B cell (primary cell): ENCODE measurements at regions not wholly inside any gene's neighbourhood (a gene's known extent, or its start where the extent isn't known, plus 50 kb on each side); places are given as distances from the start of the nearest gene placed in this dataset.

Experiments
- ATAC-seq: fragments of 200-7000 bp; cut with Tn5 transposase; one replicate; pipeline ENCODE4 v1.10.0; 2021; ENCODE audit warnings: low read depth, mild to moderate bottlenecking, moderate number of reproducible peaks, moderate library complexity
- CTCF ChIA-PET: fragments of 350-600 bp; sonication (Branson Sonifier 250); formaldehyde crosslinking; loops from one replicate; lab custom pipeline; 2021; ENCODE audit warnings: antibody characterized with exemption, inconsistent platforms; lab: Charles Lee
- POLR2A ChIA-PET: fragments of 350-600 bp; sonication (Branson Sonifier 250); formaldehyde crosslinking; loops from one replicate; lab custom pipeline; 2021; ENCODE audit warnings: antibody characterized with exemption; lab: Charles Lee
- DNase-seq: peaks from one replicate; pipeline ENCODE4 v3.0.0; 2013
- H2AFZ ChIP-seq: 2 replicates; pipeline ENCODE4 v1.6.1; 2012; ENCODE audit warnings: mild to moderate bottlenecking, low read depth, low read length; ENCODE audit not compliant: insufficient read depth, poor library complexity, severe bottlenecking
- H3K27ac ChIP-seq, 2 donors: 1 replicate in 1 of 2; 2 replicates in 1 of 2; pipeline ENCODE4 v1.5.1; 2012 to 2013; ENCODE audit warnings: low read length in 2 of 2, mild to moderate bottlenecking in 2 of 2, moderate library complexity in 1 of 2
- H3K27me3 ChIP-seq, 4 experiments: fragments of 200-600 bp in 1 of 4; sonication (generic) in 1 of 4; replicated peaks in 1 of 4; 1 replicate in 2 of 4; 2 replicates in 2 of 4; pipeline versions ENCODE4 v1.6.1 to v1.7.0; 2013 to 2016; ENCODE audit warnings: low read length in 3 of 4, mild to moderate bottlenecking in 2 of 4, mixed read lengths in 1 of 4, moderate library complexity in 1 of 4; ENCODE audit not compliant: insufficient read depth in 4 of 4, control insufficient read depth in 3 of 4; ENCODE audit errors: control extremely low read depth in 1 of 4
- H3K36me3 ChIP-seq, 2 experiments: replicated peaks in 1 of 2; 1 replicate in 1 of 2; 2 replicates in 1 of 2; pipeline versions ENCODE4 v1.6.1 to v1.7.1; 2013; ENCODE audit warnings: low read length in 1 of 2; ENCODE audit not compliant: insufficient read depth in 2 of 2, control insufficient read depth in 1 of 2; ENCODE audit errors: control extremely low read depth in 1 of 2, extremely low read depth in 1 of 2
- H3K4me1 ChIP-seq, 2 donors: fragments of 200-600 bp in 1 of 2; sonication (generic) in 1 of 2; 1 replicate in 1 of 2; 2 replicates in 1 of 2; pipeline versions ENCODE4 v1.5.1 to v1.6.1; 2013 to 2017; ENCODE audit warnings: low read length in 2 of 2; ENCODE audit not compliant: control insufficient read depth in 2 of 2, insufficient read depth in 2 of 2
- H3K4me2 ChIP-seq: replicated peaks from 2 replicates; pipeline ENCODE3; 2012; ENCODE audit warnings: mild to moderate bottlenecking, low read depth, low read length; ENCODE audit not compliant: poor library complexity, severe bottlenecking
- H3K4me3 ChIP-seq, 5 experiments: fragments of 200-600 bp in 1 of 5; sonication (generic) in 1 of 5; 1 replicate in 3 of 5; 2 replicates in 2 of 5; pipeline versions ENCODE4 v1.5.1 to v1.7.0; 2011 to 2016; ENCODE audit warnings: low read length in 4 of 5, mild to moderate bottlenecking in 4 of 5, low read depth in 2 of 5, control low read depth in 1 of 5, moderate library complexity in 1 of 5; ENCODE audit not compliant: insufficient read depth in 1 of 5; ENCODE audit errors: control extremely low read depth in 1 of 5, extremely low read depth in 1 of 5
- H3K79me2 ChIP-seq: fragments of 200-600 bp; sonication (generic); one replicate; pipeline ENCODE4 v1.6.0; 2016; ENCODE audit warnings: low read length; ENCODE audit not compliant: control insufficient read depth, insufficient read depth
- H3K9ac ChIP-seq: fragments of 200-600 bp; sonication (generic); 2 replicates; pipeline ENCODE4 v1.6.1; 2017; ENCODE audit warnings: mild to moderate bottlenecking, low read length, moderate library complexity
- H3K9me3 ChIP-seq, 3 donors: one replicate each; pipeline versions ENCODE4 v1.6.1 to v1.7.1; 2013; ENCODE audit warnings: low read length in 2 of 3; ENCODE audit not compliant: control insufficient read depth in 2 of 3, insufficient read depth in 1 of 3; ENCODE audit errors: control extremely low read depth in 1 of 3
- H4K20me1 ChIP-seq: 2 replicates; pipeline ENCODE4 v1.6.0; 2012; ENCODE audit warnings: mild to moderate bottlenecking, low read length; ENCODE audit not compliant: insufficient read depth, control insufficient read depth, poor library complexity, severe bottlenecking
- H3K27ac Mint-ChIP-seq: one replicate; pipeline ENCODE4 v1.8.0; 2021; ENCODE audit warnings: mixed read lengths
- H3K27me3 Mint-ChIP-seq: one replicate; pipeline ENCODE4 v1.8.0; 2021; ENCODE audit warnings: mixed read lengths
- H3K4me1 Mint-ChIP-seq: one replicate; pipeline ENCODE4 v1.8.0; 2021; ENCODE audit warnings: mixed read lengths
- H3K4me3 Mint-ChIP-seq: one replicate; pipeline ENCODE4 v1.8.0; 2021; ENCODE audit warnings: mixed read lengths
- H3K9me3 Mint-ChIP-seq: one replicate; pipeline ENCODE4 v1.8.0; 2022; ENCODE audit warnings: mixed read lengths; ENCODE audit not compliant: insufficient read depth
- EZH2 ChIP-seq: IDR thresholded peaks from 2 replicates; pipeline ENCODE4 v1.6.1; 2012; ENCODE audit warnings: borderline replicate concordance, low read depth, mild to moderate bottlenecking, moderate library complexity, low read length; ENCODE audit not compliant: insufficient read depth, poor library complexity, severe bottlenecking
- WGBS: methylation state at CpG from one replicate; pipeline ENCODE4 v1.1.5; 2013; ENCODE audit warnings: missing lambda C conversion rate; ENCODE audit not compliant: insufficient coverage; 5-methylcytosine and 5-hydroxymethylcytosine counted together
- intact Hi-C: fragments of 100-400 bp; cut with micrococcal nuclease; formaldehyde crosslinking; loops from one replicate; pipeline ENCODE4 v1.10.0; 2022
- TF ChIP-seq, protein P1 (sequence below): fragments of 200-600 bp; IDR thresholded peaks from one replicate; pipeline ENCODE4 v1.8.0; 2022; ENCODE audit warnings: antibody characterized with exemption, mild to moderate bottlenecking

DNA sequence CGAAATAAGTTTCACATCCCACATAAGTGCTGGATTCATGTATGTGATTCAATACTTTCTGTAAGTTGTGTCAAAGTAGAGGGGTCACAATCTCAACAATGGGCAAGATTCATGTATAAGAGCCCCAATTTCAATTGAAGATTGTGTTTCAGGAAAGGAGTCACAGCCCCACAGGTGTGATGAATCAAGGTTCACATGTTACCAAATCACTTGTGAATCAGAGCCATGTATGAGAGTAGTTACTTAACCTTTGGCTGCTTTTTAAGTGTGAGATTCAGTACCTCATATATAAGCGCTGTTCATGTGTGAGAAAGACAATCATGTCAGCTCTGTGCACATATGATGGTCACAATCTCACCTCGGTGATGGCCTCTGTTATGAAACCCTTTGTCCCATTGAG lies 1100.0 kb upstream of the AMELY start:
- Mint-ChIP-seq H3K4me3 (no peak overlapping the region), H3K27ac (no peak overlapping the region), H3K4me1 (no peaks in the 10 kb centered on the region), H3K9me3 (no peaks in the 10 kb centered on the region), H3K27me3 (no peaks in the 10 kb centered on the region)
- no CpG with 5 or more reads among the region's 3 CpGs for WGBS
- Histone ChIP-seq H3K4me2 (no peak overlapping the region), H3K4me1 (no peaks in the 10 kb centered on the region), H3K27ac (no peak overlapping the region), H3K9me3 (no peaks in the 10 kb centered on the region), H3K79me2 (no peaks in the 10 kb centered on the region), H4K20me1 (no peaks in the 10 kb centered on the region), H3K9ac (no peak overlapping the region), H2AFZ (no peak overlapping the region), H3K27me3 (no peaks in the 10 kb centered on the region), H3K4me3 (no peak overlapping the region), H3K36me3 (no peaks in the 10 kb centered on the region)
- CTCF ChIA-PET = no interaction called here
- intact Hi-C loops = no loop called here
- POLR2A ChIA-PET = no interaction called here
- DNase-seq = no peak
- ATAC-seq = no peak
- no peak for TF ChIP-seq EZH2
- TF ChIP-seq, protein P1, sequence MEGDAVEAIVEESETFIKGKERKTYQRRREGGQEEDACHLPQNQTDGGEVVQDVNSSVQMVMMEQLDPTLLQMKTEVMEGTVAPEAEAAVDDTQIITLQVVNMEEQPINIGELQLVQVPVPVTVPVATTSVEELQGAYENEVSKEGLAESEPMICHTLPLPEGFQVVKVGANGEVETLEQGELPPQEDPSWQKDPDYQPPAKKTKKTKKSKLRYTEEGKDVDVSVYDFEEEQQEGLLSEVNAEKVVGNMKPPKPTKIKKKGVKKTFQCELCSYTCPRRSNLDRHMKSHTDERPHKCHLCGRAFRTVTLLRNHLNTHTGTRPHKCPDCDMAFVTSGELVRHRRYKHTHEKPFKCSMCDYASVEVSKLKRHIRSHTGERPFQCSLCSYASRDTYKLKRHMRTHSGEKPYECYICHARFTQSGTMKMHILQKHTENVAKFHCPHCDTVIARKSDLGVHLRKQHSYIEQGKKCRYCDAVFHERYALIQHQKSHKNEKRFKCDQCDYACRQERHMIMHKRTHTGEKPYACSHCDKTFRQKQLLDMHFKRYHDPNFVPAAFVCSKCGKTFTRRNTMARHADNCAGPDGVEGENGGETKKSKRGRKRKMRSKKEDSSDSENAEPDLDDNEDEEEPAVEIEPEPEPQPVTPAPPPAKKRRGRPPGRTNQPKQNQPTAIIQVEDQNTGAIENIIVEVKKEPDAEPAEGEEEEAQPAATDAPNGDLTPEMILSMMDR = no peak

DNA sequence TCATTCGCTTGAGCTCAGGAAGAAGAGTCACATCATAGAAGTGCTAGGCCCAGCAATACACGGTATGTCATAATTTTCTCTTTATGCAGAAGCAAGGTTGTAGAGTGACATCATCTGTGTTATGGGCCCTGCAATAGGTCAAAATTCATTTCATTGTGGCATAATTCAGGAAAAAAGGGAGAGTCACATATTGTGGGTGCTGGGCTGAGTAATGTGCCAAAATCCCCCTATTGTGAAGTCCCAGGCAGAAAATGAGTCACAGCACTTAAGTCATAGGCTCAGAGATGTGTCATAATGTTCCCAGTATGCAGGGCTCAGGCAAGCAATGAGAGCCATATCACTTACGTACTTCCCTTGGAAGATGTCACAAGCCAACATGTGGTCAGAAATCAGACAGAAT lies 1092.6 kb upstream of the AMELY start:
- TF ChIP-seq, protein P1 = no peak
- no peak for TF ChIP-seq EZH2
- Histone ChIP-seq H3K4me1 (no peaks in the 10 kb centered on the region), H4K20me1 (no peaks in the 10 kb centered on the region), H3K27ac (no peak overlapping the region), H3K36me3 (no peaks in the 10 kb centered on the region), H2AFZ (no peak overlapping the region), H3K27me3 (no peaks in the 10 kb centered on the region), H3K9me3 (no peaks in the 10 kb centered on the region), H3K4me3 (no peak overlapping the region), H3K4me2 (no peak overlapping the region), H3K79me2 (no peaks in the 10 kb centered on the region), H3K9ac (no peak overlapping the region)
- DNase-seq = no peak
- Mint-ChIP-seq H3K27me3 (no peaks in the 10 kb centered on the region), H3K4me3 (no peak overlapping the region), H3K4me1 (no peaks in the 10 kb centered on the region), H3K27ac (no peak overlapping the region), H3K9me3 (peaks cover 2% of the 10 kb centered on the region)
- ATAC-seq = no peak
- ChIA-PET POLR2A (no interaction called here), CTCF (no interaction called here)
- WGBS = no CpG with 5 or more reads among the region's 3 CpGs
- intact Hi-C loops = no loop called here
